Endodermal cell (in vitro differentiated cells): ENCODE measurements at regions not wholly inside any gene's neighbourhood (a gene's known extent, or its start where the extent isn't known, plus 50 kb on each side); places are given as distances from the start of the nearest gene placed in this dataset.
A peak's percentile ranks its signal among the peaks of the same experiment; 100 is the strongest.
"Not testable (repeated sequence)": the region's sequence is repeated elsewhere in the genome, so short reads cannot be mapped to it uniquely, and the experiment has no call there.

Experiments used
- DNase-seq: peaks from one replicate; pipeline ENCODE4 v3.0.0-alpha.2; 2017
- H3K27ac ChIP-seq: 2 replicates; pipeline ENCODE4 v1.5.1; 2013; ENCODE audit warnings: mild to moderate bottlenecking, low read depth, low read length, moderate library complexity
- H3K27me3 ChIP-seq: 2 replicates; pipeline ENCODE4 v1.6.1; 2013; ENCODE audit warnings: mild to moderate bottlenecking, low read length, moderate library complexity; ENCODE audit not compliant: insufficient read depth, control insufficient read depth, poor library complexity, severe bottlenecking
- H3K36me3 ChIP-seq: 2 replicates; pipeline ENCODE4 v1.7.0; 2013; ENCODE audit warnings: mild to moderate bottlenecking, low read length, moderate library complexity; ENCODE audit not compliant: control insufficient read depth, insufficient read depth
- H3K4me1 ChIP-seq: one replicate; pipeline ENCODE4 v1.7.0; 2013; ENCODE audit warnings: low read length; ENCODE audit not compliant: control insufficient read depth, insufficient read depth
- H3K4me3 ChIP-seq: 2 replicates; pipeline ENCODE4 v1.5.1; 2013; ENCODE audit warnings: mild to moderate bottlenecking, low read length, moderate library complexity
- H3K9ac ChIP-seq: 2 replicates; pipeline ENCODE4 v1.6.1; 2013; ENCODE audit warnings: mild to moderate bottlenecking, low read length, moderate library complexity; ENCODE audit not compliant: poor library complexity, severe bottlenecking; ENCODE audit errors: extremely low read depth
- H3K9me3 ChIP-seq: 2 replicates; pipeline ENCODE4 v1.6.1; 2013; ENCODE audit warnings: mild to moderate bottlenecking, low read length, moderate library complexity; ENCODE audit not compliant: control insufficient read depth
- H3K27ac Mint-ChIP-seq: 2 replicates; pipeline ENCODE4 v1.8.0; 2020; ENCODE audit warnings: mixed read lengths
- H3K27me3 Mint-ChIP-seq: 2 replicates; pipeline ENCODE4 v1.8.0; 2021; ENCODE audit warnings: mild to moderate bottlenecking, mixed read lengths; ENCODE audit not compliant: insufficient read depth
- H3K36me3 Mint-ChIP-seq: 2 replicates; pipeline ENCODE4 v1.8.0; 2020; ENCODE audit warnings: low read depth, mixed read lengths
- H3K4me1 Mint-ChIP-seq: 2 replicates; pipeline ENCODE4 v1.8.0; 2020; ENCODE audit warnings: mixed read lengths
- H3K4me3 Mint-ChIP-seq: 2 replicates; pipeline ENCODE4 v1.8.0; 2020; ENCODE audit warnings: mild to moderate bottlenecking, moderate library complexity, mixed read lengths
- H3K9me3 Mint-ChIP-seq: 2 replicates; pipeline ENCODE4 v1.8.0; 2020; ENCODE audit warnings: mild to moderate bottlenecking, mixed read lengths
- WGBS, 2 experiments: methylation state at CpG; one replicate each; pipeline versions ENCODE4 v1.1.5 to v1.1.7; 2013; ENCODE audit warnings: missing lambda C conversion rate in 2 of 2, mixed read lengths in 1 of 2; ENCODE audit not compliant: insufficient coverage in 1 of 2, insufficient read length in 1 of 2; 5-methylcytosine and 5-hydroxymethylcytosine counted together
- TF ChIP-seq, protein P1 (sequence below): fragments of 200-600 bp; sonication (generic); conservative IDR thresholded peaks from 2 replicates; pipeline ENCODE4 v1.5.0; 2021; ENCODE audit warnings: antibody characterized with exemption, mild to moderate bottlenecking

DNA sequence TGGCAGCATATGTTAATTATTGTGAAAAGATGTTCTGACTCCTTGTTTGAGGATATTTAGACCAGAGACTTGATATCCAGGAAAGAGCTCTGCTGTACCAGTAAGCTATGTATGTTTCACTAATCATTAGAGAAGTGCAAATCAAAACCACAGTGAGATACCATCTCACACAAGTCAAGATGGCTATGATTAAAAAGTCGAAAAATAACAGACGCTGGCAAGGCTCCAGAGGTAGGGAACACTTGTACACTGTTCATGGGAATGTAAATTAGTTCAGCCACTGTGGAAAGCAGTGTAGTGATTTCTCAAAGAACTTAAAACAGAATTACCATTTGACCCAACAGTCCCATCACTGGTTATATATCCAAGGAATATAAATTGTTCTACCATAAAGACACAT, 171.6 kb downstream of the DPY19L2 start:
- Histone ChIP-seq H3K9ac (no peak overlapping the region), H3K4me1 (no peaks in the 10 kb centered on the region), H3K36me3 (no peaks in the 10 kb centered on the region), H3K27ac (no peak overlapping the region), H3K27me3 (no peaks in the 10 kb centered on the region), H3K4me3 (no peak overlapping the region), H3K9me3 (peaks cover 6% of the 10 kb centered on the region)
- H3K9me3 Mint-ChIP-seq, result peaks cover 3% of the 10 kb centered on the region
- TF ChIP-seq, protein P1, sequence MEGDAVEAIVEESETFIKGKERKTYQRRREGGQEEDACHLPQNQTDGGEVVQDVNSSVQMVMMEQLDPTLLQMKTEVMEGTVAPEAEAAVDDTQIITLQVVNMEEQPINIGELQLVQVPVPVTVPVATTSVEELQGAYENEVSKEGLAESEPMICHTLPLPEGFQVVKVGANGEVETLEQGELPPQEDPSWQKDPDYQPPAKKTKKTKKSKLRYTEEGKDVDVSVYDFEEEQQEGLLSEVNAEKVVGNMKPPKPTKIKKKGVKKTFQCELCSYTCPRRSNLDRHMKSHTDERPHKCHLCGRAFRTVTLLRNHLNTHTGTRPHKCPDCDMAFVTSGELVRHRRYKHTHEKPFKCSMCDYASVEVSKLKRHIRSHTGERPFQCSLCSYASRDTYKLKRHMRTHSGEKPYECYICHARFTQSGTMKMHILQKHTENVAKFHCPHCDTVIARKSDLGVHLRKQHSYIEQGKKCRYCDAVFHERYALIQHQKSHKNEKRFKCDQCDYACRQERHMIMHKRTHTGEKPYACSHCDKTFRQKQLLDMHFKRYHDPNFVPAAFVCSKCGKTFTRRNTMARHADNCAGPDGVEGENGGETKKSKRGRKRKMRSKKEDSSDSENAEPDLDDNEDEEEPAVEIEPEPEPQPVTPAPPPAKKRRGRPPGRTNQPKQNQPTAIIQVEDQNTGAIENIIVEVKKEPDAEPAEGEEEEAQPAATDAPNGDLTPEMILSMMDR, result no peak
- WGBS, 2 experiments, result 61% methylated on average over 2 of the region's 2 CpGs; no CpG with 5 or more reads in 1 of the 2 experiments
- H3K27me3 Mint-ChIP-seq, result no peaks in the 10 kb centered on the region
- DNase-seq, result no peak
- peaks cover 7% of the 10 kb centered on the region for H3K4me1 Mint-ChIP-seq
- no peak overlapping the region for H3K27ac Mint-ChIP-seq
- H3K36me3 Mint-ChIP-seq, result no peaks in the 10 kb centered on the region
- no peak overlapping the region for H3K4me3 Mint-ChIP-seq

DNA sequence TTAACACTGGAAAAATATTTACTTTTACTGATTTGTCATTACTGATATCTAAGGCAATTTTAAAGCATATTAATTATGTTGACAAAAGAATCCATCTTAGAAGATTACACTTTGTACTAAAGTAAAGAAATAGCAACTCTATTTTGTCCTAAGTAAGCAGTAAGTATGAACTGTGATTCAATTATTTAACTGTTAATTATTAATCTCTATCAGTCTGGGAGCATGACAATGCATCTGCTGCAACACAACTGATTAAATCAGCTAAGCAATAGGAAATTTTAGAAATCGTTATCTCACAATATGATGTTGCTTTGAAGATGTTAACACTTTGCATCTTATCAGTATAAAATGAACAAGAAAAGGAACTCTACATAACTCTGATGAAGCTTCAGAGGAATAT, 172.3 kb downstream of the DPY19L2 start:
- Histone ChIP-seq H3K9me3 (peaks cover 6% of the 10 kb centered on the region), H3K4me3 (no peak overlapping the region), H3K36me3 (no peaks in the 10 kb centered on the region), H3K27me3 (no peaks in the 10 kb centered on the region), H3K9ac (no peak overlapping the region), H3K27ac (no peak overlapping the region), H3K4me1 (no peaks in the 10 kb centered on the region)
- no peaks in the 10 kb centered on the region for H3K36me3 Mint-ChIP-seq
- peaks cover 3% of the 10 kb centered on the region for H3K9me3 Mint-ChIP-seq
- DNase-seq, result no peak
- H3K4me3 Mint-ChIP-seq, result no peak overlapping the region
- WGBS, 2 experiments, result 100% methylated on average over 1 of the region's 1 CpG; no CpG with 5 or more reads in 1 of the 2 experiments
- no peak overlapping the region for H3K27ac Mint-ChIP-seq
- TF ChIP-seq, protein P1, result no peak
- H3K27me3 Mint-ChIP-seq, result no peaks in the 10 kb centered on the region
- peaks cover 7% of the 10 kb centered on the region for H3K4me1 Mint-ChIP-seq

DNA sequence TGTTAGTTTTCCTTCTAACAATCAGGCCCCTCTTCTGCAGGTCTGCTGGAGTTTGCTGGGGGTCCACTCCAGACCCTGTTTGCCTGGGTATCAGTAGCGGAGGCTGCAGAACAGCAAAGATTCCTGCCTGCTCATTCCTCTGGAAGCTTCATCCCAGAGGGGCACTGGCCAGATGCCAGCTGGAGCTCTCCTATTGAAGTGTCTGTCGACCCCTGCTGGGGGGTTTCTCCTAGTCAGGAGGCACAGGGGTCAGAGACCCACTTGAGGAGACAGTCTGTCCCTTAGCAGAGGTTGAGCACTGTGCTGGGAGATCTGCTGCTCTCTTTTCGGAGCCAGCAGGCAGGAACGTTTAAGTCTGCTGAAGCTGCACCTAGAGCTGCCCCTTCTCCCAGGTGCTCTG, 174.9 kb downstream of the DPY19L2 start:
- not testable (repeated sequence) for H3K27me3 ChIP-seq, H3K4me3 ChIP-seq, H3K36me3 Mint-ChIP-seq, H3K4me1 Mint-ChIP-seq, H3K36me3 ChIP-seq, H3K4me1 ChIP-seq, H3K27ac ChIP-seq, H3K9me3 ChIP-seq, H3K9ac ChIP-seq, H3K27ac Mint-ChIP-seq, H3K27me3 Mint-ChIP-seq, H3K4me3 Mint-ChIP-seq
- TF ChIP-seq, protein P1, result peak; percentile 23
- DNase-seq, result peak; percentile 57
- H3K9me3 Mint-ChIP-seq, result peaks cover 15% of the 10 kb centered on the region
- 85% methylated on average over 4 of the region's 4 CpGs for WGBS, 2 experiments
